ENCODE measurements at regions not wholly inside any gene's neighbourhood (a gene's known extent, or its start where the extent isn't known, plus 50 kb on each side); places are given as distances from the start of the nearest gene placed in this dataset.

- no peak overlapping the region for H3K4me2 ChIP-seq
- ChIA-PET CTCF (no interaction called here), POLR2A (no interaction called here)
- H3K9me3 ChIP-seq = no peaks in the 10 kb centered on the region
- H3K4me1 ChIP-seq = no peaks in the 10 kb centered on the region
- DNase-seq (ENCODE audit: low read depth in 1 of 2, low spot score in 1 of 2) = no peak
- 2% methylated on average over 2 of the region's 2 CpGs for WGBS (ENCODE audit: missing lambda C conversion rate)
- TF ChIP-seq FOSB (CRISPR knock-in tag; IDR thresholded peaks at IDR 0.05) (no peak), JUNB (IDR thresholded peaks at IDR 0.05) (no peak), CBX8 (IDR thresholded peaks at IDR 0.05) (no peak)
- no peak for ATAC-seq
- H3K27ac ChIP-seq = no peak overlapping the region
- no peak overlapping the region for H3K4me3 ChIP-seq
- no peak for FAIRE-seq
Measured at GRCh38 chr6:91140449-91140848, 553.6 kb upstream of the MAP3K7 start.

GRCh38 chr6:91137286-91137685, 550.4 kb upstream of the MAP3K7 start:
- Histone ChIP-seq H3K4me1 (no peaks in the 10 kb centered on the region), H3K4me2 (no peak overlapping the region), H3K9me3 (no peaks in the 10 kb centered on the region), H3K27ac (no peak overlapping the region), H3K4me3 (no peak overlapping the region)
- ATAC-seq (no peak), FAIRE-seq (no peak), DNase-seq (ENCODE audit: low read depth in 1 of 2, low spot score in 1 of 2) (no peak)
- POLR2A ChIA-PET = no interaction called here
- 5% methylated on average over 2 of the region's 2 CpGs for WGBS (ENCODE audit: missing lambda C conversion rate)
- TF ChIP-seq HDAC2 (IDR thresholded peaks at IDR 0.05) = no peak
- TF ChIP-seq CTCF (IDR thresholded peaks at IDR 0.05) = no peak
- CTCF ChIA-PET = no interaction called here

GRCh38 chr6:91135406-91136103, 548.7 kb upstream of the MAP3K7 start:
- no peak for TF ChIP-seq ZNF302 (CRISPR knock-in tag; IDR thresholded peaks at IDR 0.05)
- no peak for TF ChIP-seq PHF8 (IDR thresholded peaks at IDR 0.05; ENCODE audit: borderline replicate concordance, low read depth)
- no peak for TF ChIP-seq RNF2 (IDR thresholded peaks at IDR 0.05; ENCODE audit: borderline replicate concordance, low read depth)
- no peak for TF ChIP-seq NR3C1 (IDR thresholded peaks at IDR 0.05)
- TF ChIP-seq HOXB13 (CRISPR knock-in tag; IDR thresholded peaks at IDR 0.05; ENCODE audit: low read depth) = no peak
- no peak for TF ChIP-seq HEYL (CRISPR knock-in tag; IDR thresholded peaks at IDR 0.05)
- ATAC-seq (no peak), DNase-seq (ENCODE audit: low read depth in 1 of 2, low spot score in 1 of 2) (no peak), FAIRE-seq (no peak)
- no peak overlapping the region for H3K4me3 ChIP-seq
- ChIA-PET POLR2A (no interaction called here), CTCF (no interaction called here)
- H3K4me1 ChIP-seq = no peaks in the 10 kb centered on the region
- H3K4me2 ChIP-seq = no peak overlapping the region
- no peaks in the 10 kb centered on the region for H3K9me3 ChIP-seq
- WGBS (ENCODE audit: missing lambda C conversion rate) = 0% methylated on average over 2 of the region's 2 CpGs
- no peak overlapping the region for H3K27ac ChIP-seq

- TF ChIP-seq TFCP2L1 (CRISPR knock-in tag; IDR thresholded peaks at IDR 0.05) (no peak), MYC (IDR thresholded peaks at IDR 0.05; ENCODE audit: borderline replicate concordance, low read length) (no peak), CTCF (IDR thresholded peaks at IDR 0.05) (no peak), RCOR1 (IDR thresholded peaks at IDR 0.05; ENCODE audit: low read depth, low read length) (no peak), E2F6 (IDR thresholded peaks at IDR 0.05; ENCODE audit: borderline replicate concordance, low read depth) (no peak), FOSL2 (IDR thresholded peaks at IDR 0.05) (no peak), FOSL2 (CRISPR knock-in tag; IDR thresholded peaks at IDR 0.05) (no peak)
- FAIRE-seq = no peak
Measured at GRCh38 chr6:91132461-91132860, 545.6 kb upstream of the MAP3K7 start.

More at GRCh38 chr6:91132461-91132860, 545.6 kb upstream of the MAP3K7 start:
- 25% methylated on average over 3 of the region's 3 CpGs for WGBS (ENCODE audit: missing lambda C conversion rate)
- no peaks in the 10 kb centered on the region for H3K9me3 ChIP-seq
- H3K4me1 ChIP-seq = no peaks in the 10 kb centered on the region
- ATAC-seq (no peak), DNase-seq (ENCODE audit: low read depth in 1 of 2, low spot score in 1 of 2) (no peak)
- no peak overlapping the region for H3K4me2 ChIP-seq
- POLR2A ChIA-PET = no interaction called here
- H3K4me3 ChIP-seq = no peak overlapping the region
- no peak overlapping the region for H3K27ac ChIP-seq
- CTCF ChIA-PET = no interaction called here
